GM10248 (cell line): ENCODE measurements at regions not wholly inside any gene's neighbourhood (a gene's known extent, or its start where the extent isn't known, plus 50 kb on each side); places are given as distances from the start of the nearest gene placed in this dataset.
"Not testable (repeated sequence)": the region's sequence is repeated elsewhere in the genome, so short reads cannot be mapped to it uniquely, and the experiment has no call there.

ENCODE experiments used
- CTCF ChIA-PET: fragments of 300-600 bp; sonication (Branson Sonifier 250); formaldehyde crosslinking; extraction: SDS; loops from one replicate; lab custom pipeline; 2021; ENCODE audit warnings: antibody characterized with exemption; lab: Yijun Ruan, JAX
- POLR2A ChIA-PET: fragments of 350-650 bp; sonication (Branson Sonifier 250); formaldehyde crosslinking; extraction: SDS; loops from one replicate; lab custom pipeline; 2020; ENCODE audit warnings: antibody characterized with exemption; lab: Yijun Ruan, JAX
- DNase-seq: peaks from one replicate; pipeline ENCODE4 v3.0.0; 2012; ENCODE audit errors: extremely low spot score
- TF ChIP-seq, protein P1 (sequence below): IDR thresholded peaks from 2 replicates; pipeline ENCODE4 v1.5.1; 2012; ENCODE audit warnings: mild to moderate bottlenecking, low read depth; ENCODE audit errors: extremely low read depth, missing control alignments, control extremely low read depth

DNA sequence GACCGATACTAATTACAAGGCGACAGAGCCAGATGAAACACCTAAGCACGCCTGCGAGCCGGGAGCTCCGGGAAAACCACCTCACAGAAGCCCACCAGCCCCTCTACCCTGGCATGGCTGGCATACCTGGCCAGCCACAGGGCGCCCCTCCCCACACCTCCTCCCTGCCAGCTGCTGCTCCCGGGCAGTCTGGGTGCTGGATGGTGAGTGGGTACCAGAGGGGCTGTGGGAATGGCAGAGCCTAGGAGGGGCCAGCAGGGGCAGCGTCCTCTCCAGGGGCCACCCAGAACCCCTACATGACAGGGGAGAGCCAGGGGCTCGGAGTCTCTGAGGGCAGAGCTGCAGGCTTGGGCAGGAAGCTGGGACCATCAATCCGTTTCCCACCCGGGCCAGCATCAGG is 58.7 kb upstream of the GPC1 start:
- POLR2A ChIA-PET, result no interaction called here
- CTCF ChIA-PET, result no interaction called here
- TF ChIP-seq, protein P1, sequence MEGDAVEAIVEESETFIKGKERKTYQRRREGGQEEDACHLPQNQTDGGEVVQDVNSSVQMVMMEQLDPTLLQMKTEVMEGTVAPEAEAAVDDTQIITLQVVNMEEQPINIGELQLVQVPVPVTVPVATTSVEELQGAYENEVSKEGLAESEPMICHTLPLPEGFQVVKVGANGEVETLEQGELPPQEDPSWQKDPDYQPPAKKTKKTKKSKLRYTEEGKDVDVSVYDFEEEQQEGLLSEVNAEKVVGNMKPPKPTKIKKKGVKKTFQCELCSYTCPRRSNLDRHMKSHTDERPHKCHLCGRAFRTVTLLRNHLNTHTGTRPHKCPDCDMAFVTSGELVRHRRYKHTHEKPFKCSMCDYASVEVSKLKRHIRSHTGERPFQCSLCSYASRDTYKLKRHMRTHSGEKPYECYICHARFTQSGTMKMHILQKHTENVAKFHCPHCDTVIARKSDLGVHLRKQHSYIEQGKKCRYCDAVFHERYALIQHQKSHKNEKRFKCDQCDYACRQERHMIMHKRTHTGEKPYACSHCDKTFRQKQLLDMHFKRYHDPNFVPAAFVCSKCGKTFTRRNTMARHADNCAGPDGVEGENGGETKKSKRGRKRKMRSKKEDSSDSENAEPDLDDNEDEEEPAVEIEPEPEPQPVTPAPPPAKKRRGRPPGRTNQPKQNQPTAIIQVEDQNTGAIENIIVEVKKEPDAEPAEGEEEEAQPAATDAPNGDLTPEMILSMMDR, result no peak

GRCh38 chr2:240377366-240377765 is 58.1 kb upstream of the GPC1 start:
- ChIA-PET POLR2A (no interaction called here), CTCF (no interaction called here)
- TF ChIP-seq, protein P1, result no peak
- DNase-seq, result no peak

More for the DNA sequence above, 58.7 kb upstream of the GPC1 start:
- no peak for DNase-seq

DNA sequence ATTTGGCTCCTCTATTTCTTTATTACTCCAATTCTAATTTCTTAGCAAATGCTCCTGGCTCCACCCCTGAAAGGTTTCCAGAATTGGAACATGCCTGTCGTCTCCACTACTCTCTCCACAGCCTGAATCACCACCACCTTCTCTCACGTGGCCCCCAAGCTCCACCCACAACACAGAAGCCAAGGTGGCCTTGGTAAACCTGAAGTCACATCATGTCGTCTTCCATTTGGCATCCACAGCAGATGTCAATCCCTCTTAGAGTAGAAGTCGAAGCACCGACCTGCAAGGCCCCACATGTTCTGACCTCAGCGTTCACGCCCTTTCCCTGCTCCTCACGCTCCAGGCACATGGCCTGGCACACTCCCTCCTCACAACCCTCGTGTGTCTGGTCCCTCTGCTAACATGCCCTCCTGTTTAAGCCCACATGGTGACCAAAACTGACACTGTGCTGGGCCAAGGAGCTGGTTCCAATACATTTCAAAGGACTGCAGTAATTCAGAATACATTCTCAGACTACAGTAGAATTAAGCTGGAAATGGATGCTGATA is 56.3 kb upstream of the GPC1 start:
- POLR2A ChIA-PET, result no interaction called here
- DNase-seq, result no peak

GRCh38 chr2:240383099-240383758 is 52.2 kb upstream of the GPC1 start:
- TF ChIP-seq, protein P1, result no peak

More for the DNA sequence above, 56.3 kb upstream of the GPC1 start:
- TF ChIP-seq, protein P1, result no peak
- CTCF ChIA-PET, result no interaction called here

GRCh38 chr2:240383871-240384700 is 51.4 kb upstream of the GPC1 start:
- TF ChIP-seq, protein P1, result no peak
- DNase-seq, result no peak
- POLR2A ChIA-PET, result no interaction called here
- CTCF ChIA-PET, result interaction anchor here (1.5 kb wide), 1 partner anchor 54 kb away, joined by 3 read pairs; no protein-coding TSS in a partner anchor

More at GRCh38 chr2:240383099-240383758, 52.2 kb upstream of the GPC1 start:
- CTCF ChIA-PET, result interaction anchor here (1.5 kb wide), 1 partner anchor 55 kb away, joined by 3 read pairs; no protein-coding TSS in a partner anchor
- POLR2A ChIA-PET, result no interaction called here
- DNase-seq, result no peak

GRCh38 chr2:240384711-240385450 is 50.6 kb upstream of the GPC1 start:
- TF ChIP-seq, protein P1, result no peak
- ChIA-PET CTCF (no interaction called here), POLR2A (no interaction called here)
- DNase-seq, result no peak

GRCh38 chr2:240385451-240386161 is 49.9 kb upstream of the GPC1 start:
- DNase-seq, CTCF ChIA-PET, POLR2A ChIA-PET: not testable (repeated sequence)
